Natural killer cell treated with Interleukin-12 subunit alpha and Interleukin-12 subunit beta and Interleukin-15 and Interleukin-18, amount 100 ng/mL, for 72 hours (primary cell): ENCODE measurements at regions not wholly inside any gene's neighbourhood (a gene's known extent, or its start where the extent isn't known, plus 50 kb on each side); places are given as distances from the start of the nearest gene placed in this dataset.

Experiments used
- ATAC-seq, 2 donors: fragments of 150-1000 bp; cut with Tn5 transposase in 1 of 2; sonication (Bioruptor Pico), chemical (Tn5 transposase) in 1 of 2; 2 replicates each; pipeline ENCODE4 v1.10.0; 2021
- DNase-seq: peaks from one replicate; pipeline ENCODE4 v3.0.0; 2022; ENCODE audit warnings: low spot score
- H3K27ac Mint-ChIP-seq, 2 donors: 1 replicate in 1 of 2; 2 replicates in 1 of 2; pipeline ENCODE4 v1.8.0; 2022; ENCODE audit warnings: mixed read lengths in 2 of 2, mild to moderate bottlenecking in 1 of 2, moderate library complexity in 1 of 2
- H3K27me3 Mint-ChIP-seq, 2 donors: 1 replicate in 1 of 2; 2 replicates in 1 of 2; pipeline ENCODE4 v1.8.0; 2022; ENCODE audit warnings: mixed read lengths in 2 of 2
- H3K36me3 Mint-ChIP-seq: one replicate; pipeline ENCODE4 v1.8.0; 2022; ENCODE audit warnings: mixed read lengths
- H3K4me1 Mint-ChIP-seq, 2 donors: 1 replicate in 1 of 2; 2 replicates in 1 of 2; pipeline ENCODE4 v1.8.0; 2022; ENCODE audit warnings: low read depth in 2 of 2, mixed read lengths in 2 of 2, mild to moderate bottlenecking in 1 of 2
- H3K4me3 Mint-ChIP-seq: one replicate; pipeline ENCODE4 v1.8.0; 2022; ENCODE audit warnings: mixed read lengths
- H3K9me3 Mint-ChIP-seq: 2 replicates; pipeline ENCODE4 v1.8.0; 2022; ENCODE audit warnings: mixed read lengths

DNA sequence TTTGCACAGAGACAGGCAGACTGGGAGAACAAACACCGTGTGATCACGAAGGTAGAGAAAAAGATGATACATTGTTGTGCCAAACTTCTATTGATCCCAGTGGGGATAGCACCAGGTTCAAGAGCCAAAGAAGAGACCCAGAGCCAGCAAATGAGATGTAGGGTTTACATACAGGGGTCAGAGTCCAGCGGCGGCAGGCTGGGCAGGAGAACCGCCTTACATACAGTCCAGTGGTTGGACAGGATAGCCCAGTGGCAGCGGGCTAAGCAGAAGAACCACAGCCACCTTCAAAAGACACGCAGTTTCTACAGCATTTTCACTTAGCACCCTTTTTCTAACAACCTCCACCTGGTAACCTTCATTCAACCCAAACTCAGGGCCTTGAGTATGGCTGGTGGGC is 932.8 kb downstream of the SLC4A3 start:
- Mint-ChIP-seq H3K27ac (no peak overlapping the region), H3K36me3 (no peaks in the 10 kb centered on the region), H3K4me1 (no peaks in the 10 kb centered on the region), H3K4me3 (no peak overlapping the region), H3K27me3 (no peaks in the 10 kb centered on the region), H3K9me3 (peaks cover 9% of the 10 kb centered on the region)
- DNase-seq (no peak), ATAC-seq (no peak)

DNA sequence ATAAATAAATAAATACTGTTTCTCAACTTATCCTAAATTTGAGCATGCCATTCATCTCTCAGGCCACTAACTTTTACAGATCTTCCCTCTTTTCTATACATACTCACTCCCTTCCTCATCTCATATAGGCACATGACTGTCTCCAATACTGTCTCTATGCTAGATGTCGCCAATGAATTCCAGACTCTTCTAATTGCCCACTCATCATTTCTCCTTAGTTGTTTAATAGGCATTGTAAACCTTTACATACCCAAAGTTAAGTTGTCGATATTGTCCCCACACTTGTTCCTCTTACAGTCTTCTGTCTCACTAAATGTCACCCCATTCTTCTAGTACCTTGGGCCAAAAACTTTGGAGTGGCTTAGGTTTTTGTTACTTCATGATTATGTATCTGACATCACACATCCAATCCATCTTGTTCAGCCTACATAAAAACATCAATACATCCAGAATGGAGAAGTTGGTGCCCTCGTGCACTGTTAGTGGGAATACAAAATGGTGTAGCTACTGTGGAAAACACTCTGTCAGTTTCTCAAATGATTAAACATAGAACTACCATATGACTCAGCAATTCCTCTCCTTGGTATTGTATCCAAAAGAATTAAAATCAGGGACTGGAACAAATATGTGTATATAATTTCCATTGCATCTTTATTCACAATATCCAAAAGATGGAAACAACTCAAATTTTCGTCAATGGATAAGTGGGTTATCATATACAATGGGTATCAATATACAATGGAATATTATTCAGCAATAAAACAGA is 935.1 kb downstream of the SLC4A3 start:
- H3K9me3 Mint-ChIP-seq, result peaks cover 9% of the 10 kb centered on the region
- DNase-seq, result no peak
- no peaks in the 10 kb centered on the region for H3K27me3 Mint-ChIP-seq
- H3K4me3 Mint-ChIP-seq, result no peak overlapping the region
- no peak overlapping the region for H3K27ac Mint-ChIP-seq
- ATAC-seq, result no peak
- H3K36me3 Mint-ChIP-seq, result no peaks in the 10 kb centered on the region
- H3K4me1 Mint-ChIP-seq, result no peaks in the 10 kb centered on the region

DNA sequence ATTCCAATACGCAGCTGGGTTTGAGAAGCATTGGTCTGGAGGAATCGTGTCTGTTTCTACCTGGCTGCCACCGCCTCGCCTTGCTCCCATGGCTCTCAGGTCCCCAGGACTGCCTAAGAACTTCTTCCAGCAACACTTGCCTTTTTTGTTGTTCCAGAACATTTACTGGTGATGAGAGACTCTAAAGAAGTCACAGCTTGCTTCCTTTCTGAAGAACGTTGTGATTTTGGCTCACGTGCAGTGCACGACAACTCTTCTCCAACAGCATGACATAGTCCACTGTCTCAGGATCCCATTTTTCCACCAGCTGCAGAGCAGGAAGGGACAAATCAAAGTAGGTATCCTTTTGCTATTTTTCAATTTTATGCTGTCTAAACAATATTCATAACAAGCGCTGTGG is 940.9 kb downstream of the SLC4A3 start:
- Mint-ChIP-seq H3K9me3 (peaks cover 6% of the 10 kb centered on the region), H3K27me3 (no peaks in the 10 kb centered on the region), H3K4me3 (no peak overlapping the region), H3K4me1 (no peaks in the 10 kb centered on the region), H3K27ac (no peak overlapping the region), H3K36me3 (no peaks in the 10 kb centered on the region)
- ATAC-seq, result no peak
- no peak for DNase-seq

DNA sequence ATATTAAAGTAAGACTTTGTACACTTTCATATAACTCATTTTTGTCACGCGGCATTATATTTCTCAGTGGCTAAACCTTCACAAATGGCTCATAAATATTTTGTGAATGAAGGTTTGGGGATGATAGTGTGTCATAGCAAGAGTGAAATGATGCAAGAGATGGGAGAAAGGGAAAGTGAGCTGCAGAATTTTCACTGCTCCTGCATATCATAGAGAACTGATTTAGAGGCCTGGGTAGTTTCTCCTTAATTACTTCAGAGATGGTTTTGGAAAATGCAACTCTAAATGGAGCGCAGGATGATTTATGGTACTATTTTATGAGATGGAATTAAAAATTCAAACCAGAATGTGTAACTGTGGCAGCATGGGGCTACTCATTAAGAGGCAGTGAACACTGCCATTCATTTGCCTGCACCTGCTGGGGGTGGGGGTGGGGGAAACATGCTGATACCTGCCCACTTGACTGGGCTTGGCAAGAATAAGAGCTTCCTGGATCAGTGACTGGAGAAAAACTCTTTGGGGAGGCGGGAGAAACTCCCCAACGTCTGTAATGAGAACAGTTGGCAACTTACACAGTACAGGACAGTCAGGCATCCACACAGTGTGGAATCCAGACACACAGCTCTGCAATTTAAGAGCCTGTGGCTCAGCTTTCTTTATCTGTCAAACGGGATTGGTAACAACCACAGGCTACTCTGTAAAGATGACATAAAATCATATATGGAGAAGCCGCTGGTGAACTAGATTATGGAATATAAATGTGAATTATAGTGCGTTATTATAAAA is 941.9 kb downstream of the SLC4A3 start:
- H3K27me3 Mint-ChIP-seq, result no peaks in the 10 kb centered on the region
- peaks cover 6% of the 10 kb centered on the region for H3K9me3 Mint-ChIP-seq
- ATAC-seq (no peak), DNase-seq (no peak)
- H3K27ac Mint-ChIP-seq, result no peak overlapping the region
- H3K4me1 Mint-ChIP-seq, result no peaks in the 10 kb centered on the region
- H3K36me3 Mint-ChIP-seq, result no peaks in the 10 kb centered on the region
- H3K4me3 Mint-ChIP-seq, result no peak overlapping the region

DNA sequence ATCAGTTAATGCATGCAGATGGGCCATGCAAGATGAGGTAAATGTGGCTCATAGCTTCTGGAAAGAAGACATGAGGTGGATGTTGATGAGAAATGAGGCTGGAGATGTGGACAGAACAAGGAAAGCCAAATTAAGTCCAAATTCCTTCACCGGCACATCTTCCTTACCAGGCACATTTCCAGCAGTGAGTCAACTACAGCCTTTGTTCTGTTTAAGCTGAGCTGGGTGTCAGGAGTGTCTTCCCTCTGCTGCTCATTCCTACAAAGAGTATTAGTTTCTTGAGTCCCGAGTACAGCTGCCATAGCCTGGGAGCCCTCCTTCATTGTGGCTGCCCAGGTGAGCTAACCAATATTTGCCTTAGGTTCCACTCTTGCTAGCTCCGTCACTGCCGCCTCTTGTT is 945.0 kb downstream of the SLC4A3 start:
- Mint-ChIP-seq H3K27me3 (no peaks in the 10 kb centered on the region), H3K36me3 (no peaks in the 10 kb centered on the region), H3K9me3 (peaks cover 6% of the 10 kb centered on the region), H3K4me1 (no peaks in the 10 kb centered on the region), H3K27ac (no peak overlapping the region), H3K4me3 (no peak overlapping the region)
- DNase-seq (no peak), ATAC-seq (no peak)

DNA sequence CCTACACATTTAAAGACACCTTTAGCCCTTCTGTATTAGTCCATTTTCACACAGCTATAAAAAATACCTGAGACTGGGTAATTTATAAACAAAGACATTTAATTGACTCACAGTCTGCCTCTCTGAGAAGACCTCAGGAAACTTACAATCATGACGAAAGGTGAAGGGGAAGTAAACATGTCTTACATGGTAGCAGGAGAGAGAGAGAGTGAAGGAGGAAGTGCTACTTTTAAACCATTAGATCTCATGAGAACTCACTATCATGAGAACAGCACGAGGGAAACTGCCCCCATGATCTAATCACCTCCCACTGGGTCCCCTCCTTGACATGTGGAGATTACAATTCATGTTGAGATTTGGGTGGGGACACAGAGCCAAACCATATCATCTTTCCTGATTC is 946.6 kb downstream of the SLC4A3 start:
- Mint-ChIP-seq H3K4me1 (no peaks in the 10 kb centered on the region), H3K4me3 (no peak overlapping the region), H3K27ac (no peak overlapping the region), H3K9me3 (peaks cover 6% of the 10 kb centered on the region), H3K27me3 (no peaks in the 10 kb centered on the region), H3K36me3 (no peaks in the 10 kb centered on the region)
- ATAC-seq, result no peak
- DNase-seq, result no peak

DNA sequence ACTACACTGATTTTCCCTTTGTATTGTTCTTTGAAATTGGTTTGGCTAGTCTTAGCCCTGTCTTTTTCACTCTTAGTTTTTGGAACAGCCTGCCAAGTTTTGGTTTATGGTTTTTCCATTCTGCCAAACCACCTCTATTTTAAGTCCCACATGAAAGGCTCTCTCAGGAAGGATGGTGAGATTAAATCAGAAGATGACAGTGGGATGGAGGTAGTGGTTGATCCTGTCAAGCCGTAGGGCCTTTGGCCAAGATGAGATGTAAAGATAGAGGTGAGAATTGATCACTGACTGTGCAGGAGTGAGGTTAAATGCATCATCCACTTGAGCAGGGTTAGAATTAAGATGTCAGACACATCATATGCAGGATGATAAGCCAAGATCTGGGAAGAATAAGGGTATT is 948.5 kb downstream of the SLC4A3 start:
- ATAC-seq, result no peak
- Mint-ChIP-seq H3K27ac (no peak overlapping the region), H3K9me3 (peaks cover 3% of the 10 kb centered on the region), H3K4me1 (no peaks in the 10 kb centered on the region), H3K36me3 (no peaks in the 10 kb centered on the region), H3K27me3 (no peaks in the 10 kb centered on the region), H3K4me3 (no peak overlapping the region)
- DNase-seq, result no peak

DNA sequence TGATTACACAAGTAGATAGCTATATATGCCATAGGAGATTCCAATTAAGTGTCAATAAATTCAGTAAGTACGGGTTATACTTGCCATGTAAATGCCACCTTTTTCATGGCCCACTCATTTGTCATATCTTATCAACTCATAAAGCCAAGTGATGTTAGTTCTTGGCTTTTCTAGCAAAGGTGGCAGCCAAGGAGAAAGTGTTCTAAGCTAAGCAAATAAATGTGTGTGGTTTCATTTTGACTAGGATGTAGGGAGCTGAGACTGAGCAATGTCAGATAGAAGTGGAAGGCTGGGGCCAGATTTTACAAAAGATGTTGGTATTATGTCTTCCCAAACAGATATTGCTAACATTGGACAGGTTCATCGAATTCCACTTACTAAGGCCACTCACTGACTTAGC is 952.0 kb downstream of the SLC4A3 start:
- no peaks in the 10 kb centered on the region for H3K9me3 Mint-ChIP-seq
- no peak for ATAC-seq
- no peak overlapping the region for H3K4me3 Mint-ChIP-seq

DNA sequence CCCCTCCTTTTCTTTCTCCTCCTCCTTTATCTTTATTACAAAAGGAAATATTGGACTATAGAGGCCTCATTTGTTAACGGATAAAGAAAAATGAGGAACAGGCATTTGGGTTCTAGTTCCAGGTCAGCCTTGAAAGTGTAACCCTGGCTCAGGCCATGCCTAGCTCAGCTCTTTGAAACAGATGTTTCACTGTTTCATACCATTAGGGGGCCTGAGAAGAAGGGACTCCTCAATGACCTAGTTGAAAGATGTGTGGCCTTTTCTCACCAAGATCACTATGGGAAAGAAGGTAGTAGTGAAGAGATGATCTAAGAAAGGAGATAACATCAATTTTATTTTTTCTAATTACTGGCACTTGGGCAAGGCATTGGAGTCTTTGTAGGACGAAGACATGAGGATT is 952.7 kb downstream of the SLC4A3 start:
- Mint-ChIP-seq H3K27me3 (no peaks in the 10 kb centered on the region), H3K27ac (no peak overlapping the region), H3K9me3 (no peaks in the 10 kb centered on the region), H3K4me1 (no peaks in the 10 kb centered on the region), H3K36me3 (no peaks in the 10 kb centered on the region), H3K4me3 (no peak overlapping the region)
- no peak for DNase-seq
- ATAC-seq, result no peak

More for the DNA sequence above, 952.0 kb downstream of the SLC4A3 start:
- H3K27me3 Mint-ChIP-seq, result no peaks in the 10 kb centered on the region
- no peaks in the 10 kb centered on the region for H3K4me1 Mint-ChIP-seq
- H3K36me3 Mint-ChIP-seq, result no peaks in the 10 kb centered on the region
- no peak for DNase-seq
- no peak overlapping the region for H3K27ac Mint-ChIP-seq

DNA sequence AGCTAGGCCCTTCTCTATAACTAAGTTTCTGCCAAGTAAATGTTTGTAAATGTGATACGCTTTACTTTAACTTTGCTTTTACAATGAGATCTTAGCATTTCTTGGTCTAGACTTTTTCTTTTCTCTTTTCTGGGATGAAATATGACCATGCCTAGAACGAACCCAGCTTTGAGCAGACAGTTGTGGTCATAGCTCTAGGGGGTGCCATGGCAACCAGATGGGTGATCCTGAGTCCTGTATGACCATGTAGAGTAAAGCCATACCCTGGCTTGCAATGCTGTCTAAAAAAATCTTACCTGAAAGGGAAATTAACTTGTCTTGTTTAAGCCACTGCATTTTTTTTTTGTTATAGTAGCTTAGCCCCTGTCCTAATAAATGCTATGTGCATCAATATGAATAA is 956.3 kb downstream of the SLC4A3 start:
- DNase-seq (no peak), ATAC-seq (no peak)
- Mint-ChIP-seq H3K9me3 (no peaks in the 10 kb centered on the region), H3K27me3 (peaks cover 0 to 6% of the 10 kb centered on the region in 2 donors), H3K27ac (no peak overlapping the region), H3K4me1 (no peaks in the 10 kb centered on the region), H3K36me3 (no peaks in the 10 kb centered on the region), H3K4me3 (no peak overlapping the region)

DNA sequence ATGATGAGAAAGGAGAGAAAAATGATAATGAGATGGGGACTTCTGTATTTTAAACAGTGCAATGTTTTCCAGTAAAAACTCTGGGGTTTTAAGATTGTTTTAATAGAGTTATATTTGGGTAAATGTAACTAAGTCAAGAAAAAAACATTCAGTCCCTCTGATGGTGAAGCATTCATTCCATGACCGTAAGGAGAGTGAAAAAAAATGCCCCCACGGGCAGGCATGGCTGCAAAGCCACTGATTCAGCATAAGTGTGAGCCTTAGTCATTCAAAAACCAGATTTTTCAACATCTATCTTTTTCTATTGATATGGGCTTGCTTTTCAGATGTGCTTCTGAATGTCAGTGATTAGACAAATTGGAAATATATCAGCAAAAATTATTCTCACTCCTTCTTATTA is 957.8 kb downstream of the SLC4A3 start:
- ATAC-seq (no peak), DNase-seq (no peak)
- Mint-ChIP-seq H3K9me3 (no peaks in the 10 kb centered on the region), H3K27me3 (peaks cover 0 to 6% of the 10 kb centered on the region in 2 donors), H3K4me1 (no peaks in the 10 kb centered on the region), H3K4me3 (no peak overlapping the region), H3K36me3 (no peaks in the 10 kb centered on the region), H3K27ac (no peak overlapping the region)

DNA sequence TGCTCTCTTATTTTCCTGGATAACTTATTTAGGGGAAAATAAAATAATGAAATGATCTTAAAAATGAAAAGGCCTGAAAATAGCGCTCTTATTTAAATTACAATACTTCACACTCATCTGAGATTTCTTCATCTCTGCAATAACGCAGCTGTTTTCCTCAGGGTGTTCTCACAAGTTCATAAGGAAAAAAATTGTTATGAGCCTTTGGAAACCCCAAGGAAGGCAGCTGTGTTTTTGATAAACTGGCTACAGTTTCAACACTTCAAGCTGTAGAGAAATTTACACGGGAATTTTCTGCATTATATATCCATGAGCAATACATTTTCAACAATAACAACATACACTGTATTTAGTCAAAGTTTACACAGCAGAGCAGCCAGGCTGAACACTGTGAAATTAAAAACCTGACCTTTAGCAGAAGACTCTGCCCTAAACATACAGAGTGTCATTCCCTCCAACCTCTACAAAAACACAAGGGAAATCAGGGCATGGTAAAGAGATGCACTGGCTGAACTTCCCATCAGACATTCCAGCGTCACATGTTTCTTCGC is 959.6 kb downstream of the SLC4A3 start:
- H3K27ac Mint-ChIP-seq, result no peak overlapping the region
- no peaks in the 10 kb centered on the region for H3K4me1 Mint-ChIP-seq
- ATAC-seq, result no peak
- no peak for DNase-seq
- no peak overlapping the region for H3K4me3 Mint-ChIP-seq
- peaks cover 0 to 6% of the 10 kb centered on the region in 2 donors for H3K27me3 Mint-ChIP-seq
- no peaks in the 10 kb centered on the region for H3K36me3 Mint-ChIP-seq
- H3K9me3 Mint-ChIP-seq, result no peaks in the 10 kb centered on the region

DNA sequence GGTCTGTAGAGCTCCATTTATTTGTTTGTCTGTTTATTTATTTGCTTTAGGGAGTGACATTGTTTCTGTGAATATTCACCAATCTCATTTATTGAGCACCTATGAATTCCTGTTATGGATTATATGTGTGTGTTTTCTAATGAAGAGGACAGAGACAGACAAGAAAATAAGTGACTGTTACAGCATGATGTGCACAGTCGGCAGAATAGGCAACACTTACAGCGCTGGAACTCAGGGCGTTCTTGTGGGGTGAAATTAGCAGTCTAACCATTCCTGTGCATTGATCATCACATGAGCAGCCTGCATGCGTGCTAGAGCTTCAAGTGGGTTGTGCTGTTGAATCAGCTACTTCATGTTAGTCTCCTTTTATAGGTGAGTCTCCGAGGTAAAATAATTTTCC is 960.7 kb downstream of the SLC4A3 start:
- Mint-ChIP-seq H3K4me1 (no peaks in the 10 kb centered on the region), H3K4me3 (no peak overlapping the region), H3K27ac (no peak overlapping the region), H3K9me3 (no peaks in the 10 kb centered on the region), H3K36me3 (no peaks in the 10 kb centered on the region), H3K27me3 (peaks cover 0 to 6% of the 10 kb centered on the region in 2 donors)
- no peak for ATAC-seq
- DNase-seq, result no peak

DNA sequence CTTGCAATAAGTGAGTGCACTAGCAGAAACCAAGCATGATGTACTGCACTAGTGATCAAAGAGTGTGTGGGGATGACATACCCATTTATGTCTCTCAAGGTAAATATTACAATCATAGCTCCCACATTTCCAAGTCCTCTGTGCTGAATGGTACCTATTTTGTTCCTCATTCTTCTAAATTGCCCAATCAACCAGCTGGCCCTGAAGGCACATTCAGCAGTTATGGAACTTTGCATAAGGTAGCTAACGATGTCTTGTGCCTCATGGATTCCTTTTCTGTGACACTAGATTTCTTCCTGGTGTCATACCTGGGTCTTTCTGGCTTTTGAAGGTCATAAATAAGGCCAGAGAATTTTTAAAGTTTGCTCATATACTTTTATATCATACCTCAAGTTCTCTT is 963.0 kb downstream of the SLC4A3 start:
- H3K27me3 Mint-ChIP-seq, result peaks cover 0 to 6% of the 10 kb centered on the region in 2 donors
- DNase-seq (no peak), ATAC-seq (no peak)
- no peaks in the 10 kb centered on the region for H3K9me3 Mint-ChIP-seq
- H3K27ac Mint-ChIP-seq, result no peak overlapping the region
- no peaks in the 10 kb centered on the region for H3K4me1 Mint-ChIP-seq
- H3K4me3 Mint-ChIP-seq, result no peak overlapping the region
- no peaks in the 10 kb centered on the region for H3K36me3 Mint-ChIP-seq
